Right renal cortex interstitium (tissue), 3 donors: ENCODE measurements at regions not wholly inside any gene's neighbourhood (a gene's known extent, or its start where the extent isn't known, plus 50 kb on each side); places are given as distances from the start of the nearest gene placed in this dataset.

ENCODE experiments used
- DNase-seq, 3 donors: peaks; one replicate each; pipeline ENCODE4 v3.0.0-alpha.2; 2013; ENCODE audit warnings: low read depth in 3 of 3, low spot score in 2 of 3

GRCh38 chr6:54778731-54779130 is 67.8 kb upstream of the FAM83B start:
- DNase-seq: no peak

GRCh38 chr6:54784011-54784410 is 62.6 kb upstream of the FAM83B start:
- DNase-seq: no peak

- no peak for DNase-seq
These were observed 60.4 kb upstream of the FAM83B start for GRCh38 chr6:54786154-54786553.

GRCh38 chr6:54787825-54788224 is 58.7 kb upstream of the FAM83B start:
- DNase-seq: no peak
